Glomerular endothelial cell (primary cell): ENCODE measurements at regions not wholly inside any gene's neighbourhood (a gene's known extent, or its start where the extent isn't known, plus 50 kb on each side); places are given as distances from the start of the nearest gene placed in this dataset.

Experiments used
- DNase-seq: peaks from one replicate; pipeline ENCODE4 v3.0.0-alpha.2; 2011; ENCODE audit warnings: low read depth, low spot score; ENCODE audit errors: extremely low read depth

DNA sequence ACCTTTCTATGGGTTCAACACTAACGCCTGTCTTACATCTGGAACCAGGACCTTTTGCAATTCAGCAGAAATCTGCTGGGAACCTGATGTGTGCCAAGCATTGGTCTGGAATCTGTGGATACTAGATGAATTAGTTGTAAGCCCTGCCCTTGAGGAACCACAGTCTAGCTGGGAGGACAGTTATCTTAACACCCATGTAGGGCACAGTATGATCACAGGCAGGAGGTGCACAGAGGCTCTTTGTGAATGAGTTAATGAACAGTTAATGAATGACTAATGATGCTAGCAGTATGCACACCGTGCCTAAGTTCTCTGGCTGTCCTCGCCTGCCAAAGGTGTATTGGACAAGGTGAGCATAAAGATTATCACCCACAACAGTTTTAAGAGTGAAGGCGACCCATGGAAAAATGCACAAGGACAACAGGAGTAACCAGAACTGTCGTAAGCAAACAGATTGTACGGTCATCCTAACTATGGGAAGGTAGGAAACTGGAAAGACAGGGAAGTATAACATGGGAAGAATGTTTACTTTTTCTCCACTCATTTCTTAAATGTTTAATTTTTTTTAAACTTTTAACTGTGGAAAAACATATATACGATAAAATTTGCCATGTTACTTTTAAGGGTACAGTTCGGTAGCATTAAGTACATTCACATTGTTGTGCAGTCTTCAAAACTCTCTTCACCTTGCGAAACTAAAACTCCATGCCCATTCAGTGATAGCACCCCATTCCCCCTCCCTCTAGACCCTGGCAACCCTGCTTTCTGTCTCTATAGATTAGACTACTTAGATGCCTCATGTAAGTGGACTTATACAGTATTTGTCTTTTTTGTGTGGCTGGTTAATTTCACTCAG lies 139.9 kb downstream of the CXCL12 start:
- no peak for DNase-seq

DNA sequence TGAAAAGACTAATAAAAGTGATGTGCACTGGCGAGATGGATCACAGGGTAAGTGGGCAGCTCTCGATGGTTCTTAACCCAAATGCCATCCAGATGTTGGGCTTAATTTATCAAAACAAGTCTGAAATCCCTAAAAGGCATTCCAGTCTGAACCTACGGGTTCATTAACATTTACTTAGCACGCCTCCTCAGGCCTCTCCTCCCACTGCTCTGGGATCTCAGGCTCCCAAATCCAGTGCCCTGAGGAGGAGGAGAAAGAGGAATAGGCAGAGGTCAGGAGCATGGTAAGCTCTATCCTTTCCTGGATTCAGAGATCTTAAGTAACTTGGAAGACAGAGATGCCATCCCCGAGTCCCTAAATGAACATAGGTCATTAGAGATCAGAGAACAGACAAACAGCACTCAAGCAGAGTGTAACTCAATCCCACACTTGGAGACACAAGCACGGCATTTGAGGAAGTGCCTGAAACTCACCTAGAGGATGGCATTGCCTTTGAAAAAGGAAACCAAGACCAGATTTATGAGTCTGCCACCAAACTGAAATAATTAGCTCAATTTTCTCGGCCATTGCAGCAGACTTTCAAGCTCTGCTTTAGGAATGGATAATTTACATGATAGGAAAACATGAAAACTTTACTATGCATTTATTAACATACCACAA lies 140.9 kb downstream of the CXCL12 start:
- no peak for DNase-seq

DNA sequence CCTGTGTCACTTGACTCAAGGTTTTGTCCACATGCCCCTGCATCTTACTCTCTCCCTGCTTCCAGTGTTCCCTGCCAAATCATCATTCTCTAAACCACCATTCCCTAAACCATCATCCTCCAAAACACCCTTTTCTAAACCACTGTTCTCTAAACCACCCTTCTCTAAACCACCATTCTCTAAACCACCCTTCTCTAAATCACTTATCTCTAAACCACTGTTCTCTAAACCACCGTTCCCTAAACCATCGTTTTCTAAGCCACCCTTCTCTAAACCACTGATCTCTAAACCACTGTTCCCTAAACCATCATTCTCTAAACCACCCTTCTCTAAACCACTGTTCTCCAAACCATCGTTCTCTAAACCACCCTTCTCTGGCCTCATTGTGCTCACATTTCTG lies 142.1 kb downstream of the CXCL12 start:
- no peak for DNase-seq

DNA sequence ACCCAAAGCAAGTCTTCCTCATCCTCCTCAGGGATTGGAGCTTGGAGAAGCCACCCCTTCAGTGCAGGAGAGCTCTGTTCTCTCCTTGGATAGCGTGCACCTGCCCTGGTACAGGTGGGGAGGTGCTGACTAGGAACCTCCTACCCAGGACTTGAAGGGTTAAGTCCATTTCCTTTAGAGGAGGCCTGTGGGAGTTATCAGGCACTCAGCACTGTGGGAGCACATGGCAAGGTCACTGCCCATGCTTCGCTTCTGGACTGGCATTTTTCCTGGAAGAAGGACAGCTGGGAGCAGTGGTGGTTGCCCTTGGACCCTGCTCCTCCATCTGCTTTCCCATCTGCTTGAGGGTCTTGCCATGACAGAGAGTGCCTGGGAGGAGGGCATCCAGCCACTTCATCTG lies 142.8 kb downstream of the CXCL12 start:
- DNase-seq: no peak

DNA sequence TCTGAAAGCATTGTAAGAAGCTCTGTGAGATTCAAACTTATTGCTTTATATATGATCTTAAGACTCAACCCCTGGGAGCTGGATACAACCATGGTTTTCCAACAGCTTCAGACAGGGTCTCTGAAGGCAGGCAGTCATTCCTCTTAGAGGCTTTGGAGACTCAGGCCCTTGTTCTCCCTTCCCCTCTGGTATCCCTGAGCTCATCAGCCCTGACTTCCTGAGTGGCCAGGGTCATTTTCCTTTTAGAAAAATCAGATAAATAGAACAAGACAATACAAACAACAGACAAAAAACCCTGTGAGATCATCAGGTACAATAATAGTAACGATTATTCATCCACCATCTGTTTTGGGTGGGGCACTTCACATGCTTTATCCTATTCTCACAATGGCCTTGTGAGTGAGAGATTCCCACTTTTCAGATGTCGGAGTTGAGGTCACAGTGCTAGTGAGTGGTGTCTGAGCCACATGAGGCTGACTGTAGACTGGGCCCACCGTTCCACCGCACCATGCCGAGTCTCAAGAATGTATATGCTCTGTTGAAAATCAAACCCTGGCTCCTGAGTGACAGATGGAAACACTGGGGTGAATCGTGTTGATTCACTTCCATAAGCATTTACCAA lies 144.2 kb downstream of the CXCL12 start:
- DNase-seq: no peak

DNA sequence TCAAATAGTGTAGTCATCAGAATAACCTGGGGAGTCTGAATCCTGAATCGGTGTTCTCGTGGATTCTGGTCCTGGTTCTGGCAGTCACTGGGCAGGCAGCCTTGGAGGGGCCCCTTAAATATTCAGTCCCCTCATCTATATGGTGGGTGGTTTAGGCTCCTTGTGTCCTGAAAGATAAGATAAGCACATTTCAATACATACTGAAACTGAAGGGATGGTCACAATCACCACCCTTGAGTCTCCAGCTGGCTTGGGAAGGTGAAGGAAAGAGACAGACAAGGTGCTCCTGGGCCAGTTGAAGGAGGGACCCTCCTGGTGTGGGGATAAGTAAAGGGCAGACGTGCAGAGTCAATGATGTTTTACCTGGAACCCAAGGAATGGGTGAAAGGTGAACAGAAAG lies 146.7 kb downstream of the CXCL12 start:
- no peak for DNase-seq

DNA sequence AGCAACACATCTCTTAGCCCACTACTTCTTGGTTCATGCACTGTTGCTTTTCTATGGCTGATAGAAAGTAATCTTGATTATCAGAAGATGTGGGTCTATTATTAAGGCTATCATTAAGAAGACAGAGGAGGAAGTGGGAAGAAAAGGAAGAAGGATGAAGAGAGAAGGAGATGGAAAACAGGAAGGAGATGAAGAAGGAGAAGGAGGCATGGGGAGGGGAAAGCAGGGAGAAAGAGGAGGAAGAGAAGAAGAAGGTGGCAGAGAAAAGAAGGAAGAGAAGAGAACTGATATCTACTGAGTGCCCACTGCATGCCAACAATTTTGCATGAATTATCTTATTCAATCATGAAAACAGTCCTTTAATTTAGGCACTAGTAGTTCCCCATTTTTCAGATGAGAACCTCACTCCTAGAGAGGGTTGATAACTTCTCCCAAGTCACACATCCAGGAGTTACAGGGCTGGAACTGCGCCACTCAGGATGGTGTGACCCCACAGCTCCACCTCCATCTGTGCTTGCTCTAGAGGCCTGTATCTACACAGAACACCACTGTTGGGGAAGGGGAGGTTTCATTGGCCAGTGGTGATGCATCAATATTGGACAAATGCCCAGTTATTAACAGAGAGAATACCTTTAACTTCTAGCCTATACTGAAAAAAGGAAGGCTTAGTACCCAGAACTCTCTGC lies 147.4 kb downstream of the CXCL12 start:
- no peak for DNase-seq

DNA sequence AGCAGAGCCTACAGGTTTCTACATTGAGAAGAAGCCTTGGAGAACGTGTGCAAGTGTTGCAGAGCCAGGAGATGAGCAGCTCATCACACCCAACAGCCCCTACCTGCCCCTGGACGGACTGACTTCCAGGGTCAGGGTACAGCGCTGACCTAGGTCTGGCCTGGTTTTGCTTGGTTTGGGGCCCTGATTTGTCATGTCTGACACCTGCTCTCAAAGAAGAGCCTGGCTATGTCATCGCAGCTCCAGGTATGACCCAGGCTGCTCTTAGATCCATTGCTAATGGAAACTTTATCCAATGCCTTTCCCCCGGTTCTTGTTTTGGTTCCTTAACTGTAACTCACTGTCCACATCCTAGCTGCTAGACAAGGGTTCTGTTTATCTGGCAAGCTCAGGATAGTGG lies 149.5 kb downstream of the CXCL12 start:
- DNase-seq: no peak

DNA sequence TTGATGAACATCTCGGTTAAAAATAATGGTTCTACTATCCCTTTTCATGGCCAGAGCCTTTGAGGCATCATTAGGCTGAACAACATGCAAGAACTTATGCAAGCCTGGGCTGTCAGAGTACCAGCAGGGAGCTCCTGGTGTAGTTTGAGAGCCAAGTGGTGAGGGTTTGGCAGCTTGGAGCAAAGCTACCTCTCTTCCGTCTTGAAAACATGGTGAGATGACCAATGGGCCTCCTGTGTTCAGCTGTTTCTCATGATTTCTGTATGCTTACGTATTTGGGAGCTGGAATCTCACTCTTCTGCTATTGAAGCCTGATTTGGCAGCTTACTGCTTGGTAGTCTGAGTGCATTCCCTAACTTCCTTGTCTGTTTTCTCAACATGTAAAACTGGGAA lies 150.4 kb downstream of the CXCL12 start:
- DNase-seq: no peak

DNA sequence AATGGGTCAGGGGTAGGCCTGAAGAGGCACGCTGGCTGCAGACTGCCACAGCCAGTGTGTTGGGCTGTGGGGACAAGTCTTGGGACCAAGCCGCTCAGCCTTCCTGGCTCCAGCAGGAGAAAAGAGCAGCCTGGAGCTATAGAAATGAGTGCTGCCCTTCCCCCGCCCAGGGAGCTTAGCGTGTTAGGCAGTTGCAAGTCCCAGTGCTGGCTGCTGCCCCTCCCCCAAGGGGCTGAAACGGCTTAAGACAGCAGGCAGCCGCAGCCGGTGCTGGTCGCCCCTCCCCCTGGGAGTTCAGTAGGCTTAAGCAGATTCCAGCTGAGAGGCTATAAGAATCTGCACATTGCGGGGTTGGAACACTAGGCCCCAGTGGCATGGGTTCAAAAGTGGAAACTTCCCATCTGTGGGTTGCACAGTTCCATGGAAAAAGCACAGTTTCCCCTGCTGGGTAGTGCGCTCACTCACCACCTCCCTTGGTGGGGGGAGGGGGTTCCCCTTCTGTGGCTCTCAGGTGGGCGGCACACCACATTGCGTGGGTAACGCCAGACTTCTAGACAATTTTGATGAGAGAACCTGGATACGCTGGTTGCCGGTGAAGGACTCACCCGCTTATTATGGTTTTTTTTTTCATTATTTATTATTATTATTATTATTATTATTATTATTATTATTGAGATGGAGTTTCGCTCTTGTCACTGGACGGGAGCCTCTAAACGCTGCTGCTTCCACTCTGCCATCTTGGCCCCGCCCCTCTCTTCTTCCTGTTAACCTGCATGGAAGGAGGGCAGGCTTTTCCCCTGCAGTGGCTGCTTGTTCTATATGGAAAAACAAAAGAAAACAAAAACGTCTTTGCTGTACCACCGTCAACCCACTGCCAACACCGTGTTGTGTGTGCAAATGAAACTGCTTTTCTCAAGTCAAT lies 151.1 kb downstream of the CXCL12 start:
- DNase-seq: no peak

DNA sequence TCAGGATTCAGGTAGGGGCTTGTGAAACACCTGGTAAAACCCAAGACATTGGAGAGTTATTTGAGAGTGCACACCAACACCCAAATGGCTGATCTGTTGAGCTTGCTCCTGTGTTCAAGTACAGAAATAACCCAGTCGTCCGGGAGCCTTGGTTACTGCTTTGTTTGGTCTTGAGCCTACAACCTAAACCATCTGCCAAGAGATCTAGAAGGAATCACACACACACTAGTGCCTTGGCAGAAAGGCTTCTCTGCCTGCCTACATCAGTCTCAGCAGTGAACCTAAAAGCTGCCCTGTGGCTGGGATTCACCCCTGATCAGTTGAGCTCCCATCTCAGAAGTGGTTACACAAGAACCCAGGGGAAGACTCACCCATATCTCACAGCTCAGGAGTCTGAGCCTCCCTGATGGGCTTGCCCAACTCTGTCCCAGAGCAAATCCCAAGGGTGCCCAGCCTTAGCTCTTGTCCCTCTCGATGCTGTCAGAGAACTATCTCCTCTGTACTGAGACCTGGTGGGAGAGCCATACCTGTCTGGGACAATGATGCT lies 167.6 kb downstream of the CXCL12 start:
- DNase-seq: no peak

DNA sequence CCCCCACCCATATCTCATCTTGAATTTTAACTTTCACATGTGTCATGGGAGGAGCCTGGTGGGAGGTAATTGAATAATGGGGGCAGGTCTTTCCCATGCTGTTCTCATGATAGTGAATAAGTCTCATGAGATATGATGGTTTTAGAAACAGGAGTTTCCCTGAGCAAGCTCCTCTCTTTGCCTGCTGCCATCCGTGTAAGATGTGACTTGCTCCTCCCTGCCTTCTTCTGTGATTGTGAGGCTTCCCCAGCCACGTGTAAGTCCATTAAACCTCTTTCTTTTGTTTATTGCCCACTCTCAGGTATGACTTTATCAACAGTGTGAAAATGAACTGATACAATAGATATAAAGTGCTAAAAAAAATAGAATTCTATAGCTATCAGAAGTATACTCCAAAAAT lies 168.8 kb downstream of the CXCL12 start:
- no peak for DNase-seq

DNA sequence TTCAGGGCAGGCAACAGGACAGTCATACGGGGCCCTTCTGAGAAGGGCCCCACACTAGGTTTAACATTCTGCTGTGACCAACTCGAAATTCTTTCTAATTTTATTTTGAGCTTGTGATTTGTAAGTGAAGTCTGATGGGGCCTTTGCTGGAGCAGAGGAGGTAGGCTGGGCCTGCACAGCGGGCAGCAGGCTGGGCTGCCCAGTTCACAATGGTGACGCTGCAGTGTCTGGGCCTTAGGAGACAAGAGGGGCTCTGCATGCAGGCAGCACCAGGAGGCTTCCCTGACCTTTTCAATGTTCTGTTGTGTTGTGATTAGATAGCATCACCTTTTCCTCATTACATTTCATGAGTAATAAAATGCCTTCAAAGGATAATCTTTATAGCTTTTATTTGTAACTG lies 175.1 kb downstream of the CXCL12 start:
- no peak for DNase-seq

DNA sequence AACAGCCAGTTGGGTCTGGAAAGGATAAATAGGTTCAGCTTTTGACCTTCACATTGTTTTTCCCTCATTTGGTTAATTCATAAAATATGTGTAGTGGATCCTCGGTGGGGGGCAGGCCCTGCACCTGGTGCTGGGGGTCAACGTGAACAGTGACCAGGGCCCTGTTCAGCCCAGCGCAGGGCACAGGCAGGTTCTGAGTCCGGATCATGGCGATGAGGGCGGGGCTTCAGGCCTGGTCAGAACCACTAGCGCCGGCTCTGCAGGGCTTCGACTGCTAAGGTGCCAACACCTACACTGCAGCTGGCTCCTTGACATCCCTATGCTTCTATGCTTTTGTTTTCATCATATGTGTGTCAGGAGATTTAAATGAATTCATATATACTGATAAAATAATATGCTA lies 177.7 kb downstream of the CXCL12 start:
- DNase-seq: no peak

DNA sequence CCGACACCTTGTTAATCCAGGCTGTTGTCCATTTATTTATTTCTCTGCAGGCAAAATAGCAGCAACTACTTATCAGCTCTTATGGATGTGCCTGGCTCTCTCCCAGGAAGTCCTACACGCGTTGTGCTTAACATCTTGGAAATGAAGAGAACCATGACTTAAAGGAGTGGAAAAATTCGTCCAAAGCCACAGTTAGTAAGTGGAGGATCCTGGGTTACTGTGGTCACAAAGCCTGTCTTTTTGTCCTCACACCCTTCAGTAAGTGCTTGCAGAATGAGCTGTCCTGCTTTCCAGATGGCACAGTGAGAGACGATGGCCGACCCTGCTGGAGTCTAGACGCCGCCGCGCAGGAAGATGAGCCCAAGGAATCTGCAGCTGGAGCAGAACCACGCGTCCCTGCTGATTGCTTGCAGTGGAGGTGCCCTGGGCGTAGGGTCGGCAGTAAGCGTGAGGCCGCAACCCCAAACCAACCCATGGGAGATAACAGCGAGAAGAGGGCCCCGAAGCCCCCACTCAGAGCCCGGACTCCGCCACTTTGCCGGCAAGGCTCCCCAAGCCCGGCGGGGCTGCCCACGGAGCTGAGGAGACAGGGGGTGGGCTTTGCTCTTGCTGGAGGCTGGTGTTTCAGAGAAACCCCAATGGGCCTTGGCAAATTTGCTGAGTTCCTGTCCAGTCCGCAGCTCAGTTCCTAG lies 178.6 kb downstream of the CXCL12 start:
- no peak for DNase-seq

DNA sequence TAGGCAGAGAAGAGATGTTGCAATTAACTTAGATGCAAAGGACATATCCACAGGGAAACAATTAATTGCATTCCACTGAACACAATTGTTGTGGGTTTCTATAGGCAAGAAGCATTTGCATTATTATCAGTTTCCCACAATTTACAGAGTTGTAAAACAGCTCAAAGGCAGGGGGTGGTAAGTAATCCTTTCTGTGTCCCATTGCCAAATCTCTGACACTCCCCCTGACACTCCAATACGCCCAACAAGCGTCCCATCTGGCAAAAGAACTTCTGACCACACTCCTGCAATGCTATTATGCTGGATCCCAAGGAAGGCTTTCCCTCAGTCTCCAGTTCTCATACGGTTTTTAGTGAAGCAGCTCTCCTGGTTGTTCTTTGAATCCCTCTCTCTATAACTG lies 179.8 kb downstream of the CXCL12 start:
- DNase-seq: no peak

DNA sequence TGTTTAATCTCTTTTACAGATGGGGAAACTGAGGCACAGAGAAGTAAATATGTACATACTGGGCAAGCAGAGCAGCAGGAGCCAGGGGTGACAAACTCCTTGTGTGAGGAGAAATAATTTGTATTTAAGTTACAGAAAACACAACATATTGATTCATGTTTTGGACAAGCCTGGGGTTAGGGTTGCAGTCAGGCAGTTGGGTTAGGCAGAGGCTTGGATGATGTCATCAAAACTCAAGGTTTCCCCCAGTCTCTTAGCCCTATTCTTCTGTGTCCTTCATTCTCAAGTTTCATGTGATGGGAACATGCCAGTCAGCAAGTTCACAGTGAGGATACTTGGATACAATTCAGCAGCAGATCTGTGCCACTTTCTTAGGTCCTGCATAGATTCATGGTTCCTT lies 181.4 kb downstream of the CXCL12 start:
- DNase-seq: no peak

DNA sequence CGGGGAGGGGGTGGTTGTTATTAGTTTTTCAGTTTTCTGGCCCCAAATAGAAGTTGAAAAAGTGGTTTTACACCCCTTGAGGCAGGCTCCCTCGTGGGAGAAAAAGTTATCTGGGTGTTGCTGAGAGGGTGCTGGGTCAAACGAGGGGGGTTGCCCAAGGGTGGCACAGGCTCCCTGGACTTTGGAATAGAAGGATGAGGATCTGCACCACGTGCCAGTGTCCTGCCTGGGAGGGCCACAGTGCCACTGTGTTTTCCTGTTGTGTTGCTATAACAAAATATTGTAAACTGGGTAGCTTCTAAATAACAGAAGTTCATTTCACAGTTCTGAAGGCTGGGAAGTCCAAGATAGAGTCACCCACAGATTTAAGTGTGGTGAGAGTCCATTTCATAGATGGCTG lies 181.9 kb downstream of the CXCL12 start:
- DNase-seq: no peak

DNA sequence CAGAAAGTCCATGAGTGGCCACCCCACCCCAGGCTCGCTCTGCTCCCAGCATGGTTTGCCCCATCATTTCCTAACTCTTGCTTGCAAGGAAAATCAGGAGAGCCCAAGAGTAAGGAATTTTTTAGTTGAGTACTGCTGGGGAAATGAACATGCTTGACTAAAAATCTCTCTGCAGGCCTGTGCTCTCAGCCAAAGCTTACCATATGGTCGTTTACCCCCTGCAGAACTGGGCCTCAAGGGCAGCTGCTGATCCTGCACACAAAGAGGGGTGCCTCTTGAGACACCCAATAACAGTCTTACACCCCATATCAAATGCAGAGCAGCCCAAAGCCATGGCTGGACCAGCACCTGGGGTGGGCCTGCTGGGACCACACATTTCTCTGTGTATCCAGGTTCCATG lies 183.2 kb downstream of the CXCL12 start:
- DNase-seq: no peak

DNA sequence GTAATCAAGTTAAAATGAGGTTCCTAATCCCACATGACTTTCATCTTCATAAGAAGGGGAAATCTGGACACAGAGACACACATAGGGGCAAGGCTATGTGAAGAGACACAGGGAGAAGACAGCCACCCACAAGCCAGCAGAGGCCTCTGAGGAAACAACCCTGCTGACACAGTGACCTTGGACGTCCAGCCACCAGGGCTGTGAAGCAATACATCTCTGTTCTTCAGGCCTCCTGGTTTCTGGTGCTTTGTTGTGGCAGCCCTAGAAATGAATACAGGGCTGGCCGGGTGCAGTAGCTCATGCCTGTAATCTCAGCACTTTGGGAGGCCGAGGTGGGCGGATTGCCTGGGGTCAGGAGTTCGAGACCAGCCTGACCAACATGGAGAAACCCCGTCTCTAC lies 183.9 kb downstream of the CXCL12 start:
- no peak for DNase-seq
